Endodermal cell (in vitro differentiated cells): ENCODE measurements at regions not wholly inside any gene's neighbourhood (a gene's known extent, or its start where the extent isn't known, plus 50 kb on each side); places are given as distances from the start of the nearest gene placed in this dataset.

Experiments used
- DNase-seq: peaks from one replicate; pipeline ENCODE4 v3.0.0-alpha.2; 2017
- H3K27ac ChIP-seq: 2 replicates; pipeline ENCODE4 v1.5.1; 2013; ENCODE audit warnings: mild to moderate bottlenecking, low read depth, low read length, moderate library complexity
- H3K27me3 ChIP-seq: 2 replicates; pipeline ENCODE4 v1.6.1; 2013; ENCODE audit warnings: mild to moderate bottlenecking, low read length, moderate library complexity; ENCODE audit not compliant: insufficient read depth, control insufficient read depth, poor library complexity, severe bottlenecking
- H3K36me3 ChIP-seq: 2 replicates; pipeline ENCODE4 v1.7.0; 2013; ENCODE audit warnings: mild to moderate bottlenecking, low read length, moderate library complexity; ENCODE audit not compliant: control insufficient read depth, insufficient read depth
- H3K4me1 ChIP-seq: one replicate; pipeline ENCODE4 v1.7.0; 2013; ENCODE audit warnings: low read length; ENCODE audit not compliant: control insufficient read depth, insufficient read depth
- H3K4me3 ChIP-seq: 2 replicates; pipeline ENCODE4 v1.5.1; 2013; ENCODE audit warnings: mild to moderate bottlenecking, low read length, moderate library complexity
- H3K9ac ChIP-seq: 2 replicates; pipeline ENCODE4 v1.6.1; 2013; ENCODE audit warnings: mild to moderate bottlenecking, low read length, moderate library complexity; ENCODE audit not compliant: poor library complexity, severe bottlenecking; ENCODE audit errors: extremely low read depth
- H3K9me3 ChIP-seq: 2 replicates; pipeline ENCODE4 v1.6.1; 2013; ENCODE audit warnings: mild to moderate bottlenecking, low read length, moderate library complexity; ENCODE audit not compliant: control insufficient read depth
- H3K27ac Mint-ChIP-seq: 2 replicates; pipeline ENCODE4 v1.8.0; 2020; ENCODE audit warnings: mixed read lengths
- H3K27me3 Mint-ChIP-seq: 2 replicates; pipeline ENCODE4 v1.8.0; 2021; ENCODE audit warnings: mild to moderate bottlenecking, mixed read lengths; ENCODE audit not compliant: insufficient read depth
- H3K36me3 Mint-ChIP-seq: 2 replicates; pipeline ENCODE4 v1.8.0; 2020; ENCODE audit warnings: low read depth, mixed read lengths
- H3K4me1 Mint-ChIP-seq: 2 replicates; pipeline ENCODE4 v1.8.0; 2020; ENCODE audit warnings: mixed read lengths
- H3K4me3 Mint-ChIP-seq: 2 replicates; pipeline ENCODE4 v1.8.0; 2020; ENCODE audit warnings: mild to moderate bottlenecking, moderate library complexity, mixed read lengths
- H3K9me3 Mint-ChIP-seq: 2 replicates; pipeline ENCODE4 v1.8.0; 2020; ENCODE audit warnings: mild to moderate bottlenecking, mixed read lengths
- WGBS, 2 experiments: methylation state at CpG; one replicate each; pipeline versions ENCODE4 v1.1.5 to v1.1.7; 2013; ENCODE audit warnings: missing lambda C conversion rate in 2 of 2, mixed read lengths in 1 of 2; ENCODE audit not compliant: insufficient coverage in 1 of 2, insufficient read length in 1 of 2; 5-methylcytosine and 5-hydroxymethylcytosine counted together
- TF ChIP-seq, protein P1 (sequence below): fragments of 200-600 bp; sonication (generic); conservative IDR thresholded peaks from 2 replicates; pipeline ENCODE4 v1.5.0; 2021; ENCODE audit warnings: antibody characterized with exemption, mild to moderate bottlenecking

DNA sequence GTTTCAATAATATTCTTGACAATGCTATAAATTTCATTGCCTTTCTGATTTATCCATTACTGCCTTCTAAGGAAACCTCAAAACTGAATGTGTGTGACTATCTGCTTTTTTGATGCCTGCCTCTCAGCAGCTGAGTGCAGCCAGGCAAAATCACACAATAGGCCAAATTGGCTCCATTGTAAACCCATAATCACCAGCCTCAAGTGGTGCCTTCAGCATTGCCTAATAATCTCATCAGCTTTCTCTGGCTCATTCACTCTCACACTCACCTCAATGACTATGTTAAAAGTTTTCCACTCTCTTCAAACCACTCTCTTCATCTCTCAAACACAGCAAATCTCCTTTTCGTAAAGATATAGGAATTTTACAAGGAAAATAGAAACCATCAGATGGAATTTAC is 182.5 kb upstream of the COL1A2 start:
- Histone ChIP-seq H3K4me1 (no peaks in the 10 kb centered on the region), H3K27ac (no peak overlapping the region), H3K9me3 (no peaks in the 10 kb centered on the region), H3K27me3 (peaks cover 8% of the 10 kb centered on the region), H3K9ac (no peak overlapping the region), H3K36me3 (no peaks in the 10 kb centered on the region), H3K4me3 (no peak overlapping the region)
- Mint-ChIP-seq H3K27ac (no peak overlapping the region), H3K36me3 (no peaks in the 10 kb centered on the region), H3K4me1 (peaks cover 9% of the 10 kb centered on the region), H3K9me3 (no peaks in the 10 kb centered on the region), H3K27me3 (no peaks in the 10 kb centered on the region), H3K4me3 (no peak overlapping the region)
- peak; percentile 45 for DNase-seq
- TF ChIP-seq, protein P1, sequence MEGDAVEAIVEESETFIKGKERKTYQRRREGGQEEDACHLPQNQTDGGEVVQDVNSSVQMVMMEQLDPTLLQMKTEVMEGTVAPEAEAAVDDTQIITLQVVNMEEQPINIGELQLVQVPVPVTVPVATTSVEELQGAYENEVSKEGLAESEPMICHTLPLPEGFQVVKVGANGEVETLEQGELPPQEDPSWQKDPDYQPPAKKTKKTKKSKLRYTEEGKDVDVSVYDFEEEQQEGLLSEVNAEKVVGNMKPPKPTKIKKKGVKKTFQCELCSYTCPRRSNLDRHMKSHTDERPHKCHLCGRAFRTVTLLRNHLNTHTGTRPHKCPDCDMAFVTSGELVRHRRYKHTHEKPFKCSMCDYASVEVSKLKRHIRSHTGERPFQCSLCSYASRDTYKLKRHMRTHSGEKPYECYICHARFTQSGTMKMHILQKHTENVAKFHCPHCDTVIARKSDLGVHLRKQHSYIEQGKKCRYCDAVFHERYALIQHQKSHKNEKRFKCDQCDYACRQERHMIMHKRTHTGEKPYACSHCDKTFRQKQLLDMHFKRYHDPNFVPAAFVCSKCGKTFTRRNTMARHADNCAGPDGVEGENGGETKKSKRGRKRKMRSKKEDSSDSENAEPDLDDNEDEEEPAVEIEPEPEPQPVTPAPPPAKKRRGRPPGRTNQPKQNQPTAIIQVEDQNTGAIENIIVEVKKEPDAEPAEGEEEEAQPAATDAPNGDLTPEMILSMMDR = no peak
- 86% methylated on average over 1 of the region's 1 CpG; no CpG with 5 or more reads in 1 of the 2 experiments for WGBS, 2 experiments

DNA sequence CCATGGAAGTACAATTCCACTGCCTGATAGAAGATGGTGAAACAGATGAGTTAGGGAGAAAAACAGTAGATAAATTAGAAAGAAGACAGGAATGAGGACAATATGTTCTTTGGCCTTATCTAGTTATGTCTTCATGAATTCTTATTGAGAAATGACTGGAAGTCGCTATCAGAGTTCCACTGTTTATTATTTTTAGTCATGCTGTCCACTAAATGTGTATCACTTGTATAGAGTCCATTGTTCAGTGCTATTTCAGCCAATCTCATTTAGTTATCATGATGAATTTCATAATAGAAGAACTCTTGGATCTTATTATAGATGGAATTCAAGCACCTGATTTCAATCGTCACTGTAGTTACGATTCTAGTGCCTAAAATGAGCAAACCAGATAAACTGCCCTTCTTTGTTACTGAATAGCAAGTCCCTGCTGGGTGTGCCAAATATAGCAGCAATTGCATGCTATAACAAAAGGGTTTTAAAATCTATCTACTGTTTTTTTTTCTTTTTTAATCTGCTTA is 177.7 kb upstream of the COL1A2 start:
- no peaks in the 10 kb centered on the region for H3K36me3 ChIP-seq
- Mint-ChIP-seq H3K4me1 (peaks cover 11% of the 10 kb centered on the region), H3K4me3 (no peak overlapping the region), H3K36me3 (no peaks in the 10 kb centered on the region), H3K27me3 (no peaks in the 10 kb centered on the region), H3K9me3 (peaks cover 4% of the 10 kb centered on the region), H3K27ac (no peak overlapping the region)
- no peak overlapping the region for H3K9ac ChIP-seq
- peaks cover 3% of the 10 kb centered on the region for H3K4me1 ChIP-seq
- peaks cover 11% of the 10 kb centered on the region for H3K27me3 ChIP-seq
- WGBS, 2 experiments = 96 to 100% methylated on average over 2 to 3 of the region's 3 CpGs
- H3K4me3 ChIP-seq = no peak overlapping the region
- no peaks in the 10 kb centered on the region for H3K9me3 ChIP-seq
- TF ChIP-seq, protein P1 = no peak
- no peak overlapping the region for H3K27ac ChIP-seq
- DNase-seq = no peak

DNA sequence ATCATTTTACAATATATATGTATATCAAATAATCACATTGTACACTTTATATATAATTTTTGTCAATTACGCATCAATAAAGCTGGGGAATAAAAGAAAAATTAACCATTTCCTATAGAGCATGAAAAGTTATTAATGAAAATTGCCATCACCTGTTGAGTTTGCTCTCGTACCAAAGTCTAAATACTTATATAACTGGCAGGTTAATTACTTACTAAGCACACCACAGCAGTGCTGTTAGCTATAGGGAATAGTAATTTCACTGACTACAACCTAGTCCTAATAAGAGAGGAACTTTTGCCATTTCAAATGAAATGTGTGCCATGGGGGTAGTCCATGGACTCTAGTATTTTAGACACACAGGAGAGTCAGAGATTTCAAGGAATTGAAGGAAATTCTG is 176.9 kb upstream of the COL1A2 start:
- H3K4me1 Mint-ChIP-seq = peaks cover 11% of the 10 kb centered on the region
- DNase-seq = no peak
- H3K36me3 Mint-ChIP-seq = no peaks in the 10 kb centered on the region
- peaks cover 11% of the 10 kb centered on the region for H3K27me3 ChIP-seq
- TF ChIP-seq, protein P1 = no peak
- no peaks in the 10 kb centered on the region for H3K36me3 ChIP-seq
- no peaks in the 10 kb centered on the region for H3K27me3 Mint-ChIP-seq
- H3K9ac ChIP-seq = no peak overlapping the region
- 100% methylated on average over 1 of the region's 2 CpGs; no CpG with 5 or more reads in 1 of the 2 experiments for WGBS, 2 experiments
- peaks cover 4% of the 10 kb centered on the region for H3K9me3 Mint-ChIP-seq
- no peak overlapping the region for H3K4me3 ChIP-seq
- H3K27ac ChIP-seq = no peak overlapping the region
- H3K27ac Mint-ChIP-seq = no peak overlapping the region
- no peaks in the 10 kb centered on the region for H3K9me3 ChIP-seq
- H3K4me1 ChIP-seq = peaks cover 3% of the 10 kb centered on the region
- H3K4me3 Mint-ChIP-seq = no peak overlapping the region
